ENCODE measurements at regions not wholly inside any gene's neighbourhood (a gene's known extent, or its start where the extent isn't known, plus 50 kb on each side); places are given as distances from the start of the nearest gene placed in this dataset.

DNA sequence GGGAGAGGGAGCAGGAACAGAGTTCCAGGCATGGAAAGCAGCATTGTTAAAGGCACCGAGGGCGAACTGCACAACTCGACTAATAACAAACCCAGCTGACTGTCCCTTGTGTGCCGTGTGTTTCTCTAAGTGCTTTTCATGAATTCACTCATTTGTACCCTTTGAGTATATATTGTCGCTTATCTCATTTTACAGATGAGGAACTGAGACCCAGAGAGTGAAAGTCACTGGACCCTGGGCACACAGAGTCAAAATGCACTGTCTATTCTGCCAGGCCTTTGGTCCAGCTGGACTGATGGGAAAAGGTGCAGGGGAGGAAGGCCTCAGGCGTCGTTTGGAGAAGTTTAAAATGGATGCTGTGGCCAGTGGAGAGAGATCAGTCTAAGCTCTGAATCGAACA, 100.7 kb upstream of the GRIK3 start:
- Histone ChIP-seq H3K9me3 (no peaks in the 10 kb centered on the region), H3K4me1 (ENCODE audit: low read depth) (no peaks in the 10 kb centered on the region), H3K4me3 (no peak overlapping the region), H3K36me3 (ENCODE audit: low read depth) (no peaks in the 10 kb centered on the region)
- TF ChIP-seq, protein P1, sequence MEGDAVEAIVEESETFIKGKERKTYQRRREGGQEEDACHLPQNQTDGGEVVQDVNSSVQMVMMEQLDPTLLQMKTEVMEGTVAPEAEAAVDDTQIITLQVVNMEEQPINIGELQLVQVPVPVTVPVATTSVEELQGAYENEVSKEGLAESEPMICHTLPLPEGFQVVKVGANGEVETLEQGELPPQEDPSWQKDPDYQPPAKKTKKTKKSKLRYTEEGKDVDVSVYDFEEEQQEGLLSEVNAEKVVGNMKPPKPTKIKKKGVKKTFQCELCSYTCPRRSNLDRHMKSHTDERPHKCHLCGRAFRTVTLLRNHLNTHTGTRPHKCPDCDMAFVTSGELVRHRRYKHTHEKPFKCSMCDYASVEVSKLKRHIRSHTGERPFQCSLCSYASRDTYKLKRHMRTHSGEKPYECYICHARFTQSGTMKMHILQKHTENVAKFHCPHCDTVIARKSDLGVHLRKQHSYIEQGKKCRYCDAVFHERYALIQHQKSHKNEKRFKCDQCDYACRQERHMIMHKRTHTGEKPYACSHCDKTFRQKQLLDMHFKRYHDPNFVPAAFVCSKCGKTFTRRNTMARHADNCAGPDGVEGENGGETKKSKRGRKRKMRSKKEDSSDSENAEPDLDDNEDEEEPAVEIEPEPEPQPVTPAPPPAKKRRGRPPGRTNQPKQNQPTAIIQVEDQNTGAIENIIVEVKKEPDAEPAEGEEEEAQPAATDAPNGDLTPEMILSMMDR (IDR thresholded peaks at IDR 0.05), result no peak
- ATAC-seq (no peak), DNase-seq (no peak)
- intact Hi-C loops (cut with DNase I, micrococcal nuclease), result no loop called here

DNA sequence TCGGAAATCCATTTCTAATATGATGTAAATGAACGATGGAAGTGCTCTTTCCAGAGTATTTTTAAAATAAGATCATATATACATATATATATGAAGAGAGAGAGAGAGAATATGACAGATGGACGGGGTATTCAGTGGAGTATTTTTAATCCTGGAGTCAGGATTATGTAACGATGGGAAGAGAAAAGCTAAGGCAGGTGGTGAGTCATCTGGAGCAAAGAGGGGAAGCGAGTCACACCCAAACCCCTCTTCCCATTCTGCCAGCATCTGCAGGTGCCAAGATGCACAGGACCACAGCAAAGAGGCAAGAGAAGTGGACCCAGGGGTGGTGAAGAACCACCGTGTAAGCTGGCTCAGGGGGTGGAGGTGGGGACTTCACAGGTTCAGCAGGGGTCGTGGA, 102.7 kb upstream of the GRIK3 start:
- DNase-seq (no peak), ATAC-seq (no peak)
- Histone ChIP-seq H3K36me3 (ENCODE audit: low read depth) (no peaks in the 10 kb centered on the region), H3K4me1 (ENCODE audit: low read depth) (no peaks in the 10 kb centered on the region), H3K9me3 (no peaks in the 10 kb centered on the region), H3K4me3 (no peak overlapping the region)
- intact Hi-C loops (cut with DNase I, micrococcal nuclease), result no loop called here
- TF ChIP-seq, protein P1 (IDR thresholded peaks at IDR 0.05), result no peak

DNA sequence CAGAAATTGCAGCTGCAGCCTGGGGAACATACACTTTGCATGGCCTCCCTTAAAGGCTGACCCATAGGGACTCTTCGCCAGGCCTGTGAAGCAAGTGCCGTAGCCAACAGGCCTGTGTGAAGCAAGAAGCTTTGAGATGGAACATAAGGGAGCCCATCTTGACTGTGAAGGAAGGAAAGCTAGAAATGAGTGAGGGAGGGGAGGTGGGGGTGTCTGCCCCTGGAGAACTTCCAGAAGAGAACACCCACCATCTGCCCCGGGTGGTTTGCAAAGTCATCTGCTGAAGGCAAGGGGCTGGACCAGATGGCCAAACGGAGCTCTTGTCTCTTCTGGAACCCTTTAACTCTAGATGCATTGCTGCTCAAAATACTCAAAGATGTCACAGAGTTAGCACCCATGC, 103.3 kb upstream of the GRIK3 start:
- Histone ChIP-seq H3K9me3 (no peaks in the 10 kb centered on the region), H3K4me1 (ENCODE audit: low read depth) (no peaks in the 10 kb centered on the region), H3K4me3 (no peak overlapping the region), H3K36me3 (ENCODE audit: low read depth) (no peaks in the 10 kb centered on the region)
- TF ChIP-seq, protein P1 (IDR thresholded peaks at IDR 0.05), result no peak
- ATAC-seq (no peak), DNase-seq (no peak)
- intact Hi-C loops (cut with DNase I, micrococcal nuclease), result no loop called here

DNA sequence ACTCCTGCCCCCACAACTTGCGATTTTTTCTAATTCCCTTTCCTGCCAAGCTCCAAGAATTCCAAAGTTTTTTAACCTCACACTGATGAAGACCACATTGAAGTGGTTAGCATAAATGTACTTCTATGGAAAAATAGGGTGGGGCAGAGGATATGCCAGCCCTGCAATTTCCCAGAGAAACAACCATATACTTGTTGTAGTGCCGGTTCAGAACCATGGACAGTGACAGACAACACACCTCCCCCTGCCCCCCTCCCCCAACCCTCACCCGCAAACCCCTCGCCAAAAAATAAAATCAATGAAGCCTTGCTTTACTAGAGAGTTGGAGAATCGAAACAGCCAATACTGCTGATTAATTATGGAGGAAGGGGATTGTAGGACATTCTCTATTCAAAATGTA, 109.5 kb upstream of the GRIK3 start:
- ATAC-seq (no peak), DNase-seq (no peak)
- H3K4me3 ChIP-seq, result no peak overlapping the region
- TF ChIP-seq, protein P1 (IDR thresholded peaks at IDR 0.05), result no peak
- H3K36me3 ChIP-seq (ENCODE audit: low read depth), result no peaks in the 10 kb centered on the region
- H3K9me3 ChIP-seq, result no peaks in the 10 kb centered on the region
- intact Hi-C loops (cut with DNase I, micrococcal nuclease), result no loop called here
- H3K4me1 ChIP-seq (ENCODE audit: low read depth), result no peaks in the 10 kb centered on the region

DNA sequence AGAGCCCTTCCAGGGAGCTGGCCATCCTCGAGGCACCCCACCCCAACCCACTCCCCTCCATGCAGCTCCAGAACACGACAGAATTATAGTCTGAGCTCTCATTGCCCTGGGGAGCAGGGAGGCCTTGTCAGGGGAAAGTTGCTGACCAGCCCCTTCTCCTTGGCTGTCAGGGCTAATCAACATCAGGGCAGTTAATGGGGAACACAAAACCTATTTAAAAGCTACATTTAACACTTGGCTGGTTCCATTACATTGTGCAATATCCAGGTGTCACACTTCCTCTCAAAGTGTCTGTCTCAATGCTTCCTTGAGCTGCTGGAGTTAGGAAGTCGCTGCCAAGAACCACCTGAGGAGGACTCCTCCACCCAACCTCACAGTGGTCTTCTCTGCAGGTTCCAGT, 111.8 kb upstream of the GRIK3 start:
- intact Hi-C loops (cut with DNase I, micrococcal nuclease), result no loop called here
- ATAC-seq, result no peak
- no peak for DNase-seq

More for the DNA sequence above, 111.8 kb upstream of the GRIK3 start:
- Histone ChIP-seq H3K4me1 (ENCODE audit: low read depth) (no peaks in the 10 kb centered on the region), H3K4me3 (no peak overlapping the region), H3K36me3 (ENCODE audit: low read depth) (no peaks in the 10 kb centered on the region), H3K9me3 (no peaks in the 10 kb centered on the region)
- TF ChIP-seq, protein P1 (IDR thresholded peaks at IDR 0.05), result no peak

Measured in mucosa of descending colon (tissue), 3 donors.